ENCODE measurements at regions not wholly inside any gene's neighbourhood (a gene's known extent, or its start where the extent isn't known, plus 50 kb on each side); places are given as distances from the start of the nearest gene placed in this dataset.
A peak's percentile ranks its signal among the peaks of the same experiment; 100 is the strongest.
"Not testable (repeated sequence)": the region's sequence is repeated elsewhere in the genome, so short reads cannot be mapped to it uniquely, and the experiment has no call there.

DNA sequence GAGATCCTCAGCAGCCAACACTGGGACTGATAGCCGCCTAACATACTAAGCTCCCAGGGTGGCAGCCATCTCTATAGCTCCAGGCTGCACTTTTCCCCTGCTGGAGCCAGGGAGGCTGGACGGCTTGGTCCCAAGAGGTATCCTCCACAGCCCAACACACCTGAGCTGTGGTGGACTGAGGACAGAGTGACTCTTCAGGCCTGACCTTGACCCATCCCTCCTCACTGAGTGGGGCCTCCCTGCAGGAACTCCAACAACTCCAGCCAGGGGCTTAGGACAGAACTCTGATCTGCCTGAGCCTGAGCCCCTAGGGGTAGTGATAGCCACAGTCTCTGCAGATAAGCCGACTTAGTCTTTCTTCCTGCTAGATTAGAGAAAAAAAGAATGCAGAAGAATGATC, 958.1 kb upstream of the PRR20A start:
- Histone ChIP-seq H3K4me3 (ENCODE audit: low read depth, low read length) (no peak overlapping the region), H3K27me3 (ENCODE audit: control insufficient read depth, insufficient read depth, low read length) (no peaks in the 10 kb centered on the region), H3K27ac (ENCODE audit: insufficient read depth, low read length, poor library complexity, severe bottlenecking) (no peak overlapping the region), H3K9me3 (ENCODE audit: control insufficient read depth in 2 of 2, low read length in 2 of 2) (peaks cover 0 to 6% of the 10 kb centered on the region in 2 experiments), H3K4me1 (ENCODE audit: control insufficient read depth, insufficient read depth, low read length, poor library complexity, severe bottlenecking) (no peaks in the 10 kb centered on the region), H3K36me3 (ENCODE audit: control insufficient read depth, insufficient read depth, low read length) (no peaks in the 10 kb centered on the region)
- ATAC-seq (ENCODE audit: low read depth in 2 of 2) (no peak), DNase-seq (no peak)
- H3K9me3 Mint-ChIP-seq, result peaks cover 0 to 14% (median 3%) of the 10 kb centered on the region in 7 donors
- H3K4me1 Mint-ChIP-seq, result no peaks in the 10 kb centered on the region
- no peak overlapping the region for H3K4me3 Mint-ChIP-seq
- H3K27ac Mint-ChIP-seq, result no peak overlapping the region
- no peaks in the 10 kb centered on the region for H3K27me3 Mint-ChIP-seq
- no peaks in the 10 kb centered on the region for H3K36me3 Mint-ChIP-seq

DNA sequence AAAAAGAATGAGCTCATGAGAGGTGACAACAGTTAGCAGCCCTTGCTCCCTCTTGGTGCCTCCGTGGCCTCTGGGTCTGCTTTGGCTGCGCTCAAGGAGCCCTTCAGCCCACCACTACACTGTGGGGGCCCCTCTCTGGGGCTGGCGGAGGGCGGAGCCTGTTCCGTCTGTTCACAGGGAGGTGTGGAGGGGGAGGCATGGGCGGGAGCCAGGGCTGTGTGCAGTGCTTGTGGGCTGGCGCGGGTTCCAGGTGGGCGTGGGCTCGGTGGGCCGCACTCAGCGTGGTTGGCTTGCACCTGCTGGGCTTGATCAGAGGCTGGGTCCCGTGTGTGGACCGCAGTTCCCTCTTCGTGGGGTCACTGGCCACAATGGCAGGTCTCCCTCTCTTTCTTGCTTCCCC, 953.4 kb upstream of the PRR20A start:
- Mint-ChIP-seq H3K27ac (no peak overlapping the region), H3K27me3 (no peaks in the 10 kb centered on the region), H3K4me1 (no peaks in the 10 kb centered on the region), H3K9me3 (peaks cover 0 to 15% (median 3%) of the 10 kb centered on the region in 7 donors), H3K36me3 (no peaks in the 10 kb centered on the region), H3K4me3 (no peak overlapping the region)
- H3K4me1 ChIP-seq (ENCODE audit: control insufficient read depth, insufficient read depth, low read length, poor library complexity, severe bottlenecking), result no peaks in the 10 kb centered on the region
- ATAC-seq (ENCODE audit: low read depth in 2 of 2) (no peak), DNase-seq (no peak)
- H3K27me3 ChIP-seq (ENCODE audit: control insufficient read depth, insufficient read depth, low read length), result no peaks in the 10 kb centered on the region
- H3K4me3 ChIP-seq (ENCODE audit: low read depth, low read length), result no peak overlapping the region
- no peaks in the 10 kb centered on the region for H3K36me3 ChIP-seq (ENCODE audit: control insufficient read depth, insufficient read depth, low read length)
- no peak overlapping the region for H3K27ac ChIP-seq (ENCODE audit: insufficient read depth, low read length, poor library complexity, severe bottlenecking)
- peaks cover 0 to 1% of the 10 kb centered on the region in 2 experiments for H3K9me3 ChIP-seq (ENCODE audit: control insufficient read depth in 2 of 2, low read length in 2 of 2)

GRCh38 chr13:56188582-56188981, 952.1 kb upstream of the PRR20A start:
- not testable (repeated sequence) for H3K27me3 Mint-ChIP-seq; H3K27me3 ChIP-seq (ENCODE audit: control insufficient read depth, insufficient read depth, low read length); H3K36me3 Mint-ChIP-seq; H3K4me1 Mint-ChIP-seq; H3K36me3 ChIP-seq (ENCODE audit: control insufficient read depth, insufficient read depth, low read length); ATAC-seq (ENCODE audit: low read depth in 2 of 2); H3K27ac Mint-ChIP-seq; H3K27ac ChIP-seq (ENCODE audit: insufficient read depth, low read length, poor library complexity, severe bottlenecking); H3K9me3 ChIP-seq (ENCODE audit: control insufficient read depth in 2 of 2, low read length in 2 of 2); H3K4me1 ChIP-seq (ENCODE audit: control insufficient read depth, insufficient read depth, low read length, poor library complexity, severe bottlenecking); DNase-seq; H3K4me3 ChIP-seq (ENCODE audit: low read depth, low read length)
- Mint-ChIP-seq H3K9me3 (peaks cover 0 to 15% (median 3%) of the 10 kb centered on the region in 7 donors), H3K4me3 (peak overlapping the region in 1 of 4 donors; percentile 86)

DNA sequence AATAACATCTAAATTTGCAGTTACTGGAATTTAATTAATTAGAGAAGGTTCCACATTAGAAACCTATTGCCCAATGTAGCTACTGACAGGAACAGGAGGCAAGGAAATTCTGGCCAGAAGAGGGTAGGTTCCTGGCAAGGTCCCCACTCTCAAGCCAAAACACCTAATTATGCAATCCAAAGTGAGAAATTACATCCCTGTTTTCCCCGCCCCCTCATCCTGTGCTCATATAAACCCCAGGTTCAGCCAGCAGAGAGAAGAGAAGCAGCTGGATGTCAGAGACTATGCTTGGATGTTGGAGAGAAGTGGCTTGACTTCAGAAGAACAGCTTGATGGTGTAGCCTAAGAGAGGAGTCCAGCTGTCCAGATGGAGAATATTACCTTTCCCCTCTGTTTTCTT, 951.3 kb upstream of the PRR20A start:
- H3K9me3 Mint-ChIP-seq, result peaks cover 0 to 15% (median 3%) of the 10 kb centered on the region in 7 donors

DNA sequence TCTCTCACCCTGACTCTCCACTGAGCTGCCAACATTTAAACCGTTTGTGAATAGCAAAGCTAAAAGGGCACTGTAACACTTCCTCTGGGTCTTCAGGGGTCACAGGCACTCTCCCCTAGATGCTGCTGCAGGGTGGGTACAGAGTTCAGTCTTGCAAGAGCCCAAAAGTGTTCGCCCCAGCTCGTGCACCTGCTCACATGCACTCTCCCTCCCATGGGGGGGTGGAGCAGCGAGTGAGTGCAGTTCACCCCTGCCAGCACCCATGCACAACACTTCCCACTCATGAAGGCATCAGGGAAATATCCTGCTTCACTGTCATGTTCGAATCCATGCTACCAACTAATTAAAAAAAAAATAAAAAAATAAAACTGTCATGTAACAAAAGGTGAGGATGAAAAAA, 950.7 kb upstream of the PRR20A start:
- no peaks in the 10 kb centered on the region for H3K36me3 Mint-ChIP-seq

More for the DNA sequence above, 951.3 kb upstream of the PRR20A start:
- H3K27me3 Mint-ChIP-seq, result no peaks in the 10 kb centered on the region
- no peak overlapping the region for H3K27ac Mint-ChIP-seq
- H3K4me3 Mint-ChIP-seq, result no peak overlapping the region
- Histone ChIP-seq H3K4me1 (ENCODE audit: control insufficient read depth, insufficient read depth, low read length, poor library complexity, severe bottlenecking) (no peaks in the 10 kb centered on the region), H3K9me3 (ENCODE audit: control insufficient read depth in 2 of 2, low read length in 2 of 2) (peaks cover 0 to 1% of the 10 kb centered on the region in 2 experiments), H3K36me3 (ENCODE audit: control insufficient read depth, insufficient read depth, low read length) (no peaks in the 10 kb centered on the region), H3K27me3 (ENCODE audit: control insufficient read depth, insufficient read depth, low read length) (no peaks in the 10 kb centered on the region), H3K4me3 (ENCODE audit: low read depth, low read length) (no peak overlapping the region), H3K27ac (ENCODE audit: insufficient read depth, low read length, poor library complexity, severe bottlenecking) (no peak overlapping the region)
- ATAC-seq (ENCODE audit: low read depth in 2 of 2) (no peak), DNase-seq (no peak)
- H3K36me3 Mint-ChIP-seq, result no peaks in the 10 kb centered on the region
- no peaks in the 10 kb centered on the region for H3K4me1 Mint-ChIP-seq

GRCh38 chr13:56198350-56198749, 942.4 kb upstream of the PRR20A start:
- H3K9me3 ChIP-seq (ENCODE audit: control insufficient read depth in 2 of 2, low read length in 2 of 2), result no peaks in the 10 kb centered on the region
- no peaks in the 10 kb centered on the region for H3K36me3 ChIP-seq (ENCODE audit: control insufficient read depth, insufficient read depth, low read length)
- DNase-seq, result no peak
- H3K27ac ChIP-seq (ENCODE audit: insufficient read depth, low read length, poor library complexity, severe bottlenecking), result no peak overlapping the region
- Mint-ChIP-seq H3K27ac (no peak overlapping the region), H3K36me3 (no peaks in the 10 kb centered on the region), H3K4me1 (no peaks in the 10 kb centered on the region), H3K27me3 (no peaks in the 10 kb centered on the region), H3K9me3 (peaks cover 4 to 37% (median 8%) of the 10 kb centered on the region in 7 donors), H3K4me3 (no peak overlapping the region)
- no peak for ATAC-seq (ENCODE audit: low read depth in 2 of 2)
- H3K4me1 ChIP-seq (ENCODE audit: control insufficient read depth, insufficient read depth, low read length, poor library complexity, severe bottlenecking), result no peaks in the 10 kb centered on the region
- no peaks in the 10 kb centered on the region for H3K27me3 ChIP-seq (ENCODE audit: control insufficient read depth, insufficient read depth, low read length)
- no peak overlapping the region for H3K4me3 ChIP-seq (ENCODE audit: low read depth, low read length)

More for the DNA sequence above, 950.7 kb upstream of the PRR20A start:
- no peak overlapping the region for H3K27ac ChIP-seq (ENCODE audit: insufficient read depth, low read length, poor library complexity, severe bottlenecking)
- no peaks in the 10 kb centered on the region for H3K27me3 ChIP-seq (ENCODE audit: control insufficient read depth, insufficient read depth, low read length)
- H3K4me1 Mint-ChIP-seq, result no peaks in the 10 kb centered on the region
- DNase-seq (no peak), ATAC-seq (ENCODE audit: low read depth in 2 of 2) (no peak)
- no peaks in the 10 kb centered on the region for H3K4me1 ChIP-seq (ENCODE audit: control insufficient read depth, insufficient read depth, low read length, poor library complexity, severe bottlenecking)
- peaks cover 0 to 1% of the 10 kb centered on the region in 2 experiments for H3K9me3 ChIP-seq (ENCODE audit: control insufficient read depth in 2 of 2, low read length in 2 of 2)
- no peak overlapping the region for H3K27ac Mint-ChIP-seq
- H3K36me3 ChIP-seq (ENCODE audit: control insufficient read depth, insufficient read depth, low read length), result no peaks in the 10 kb centered on the region
- no peak overlapping the region for H3K4me3 ChIP-seq (ENCODE audit: low read depth, low read length)
- no peak overlapping the region for H3K4me3 Mint-ChIP-seq
- peaks cover 2 to 15% (median 4%) of the 10 kb centered on the region in 7 donors for H3K9me3 Mint-ChIP-seq
- no peaks in the 10 kb centered on the region for H3K27me3 Mint-ChIP-seq

DNA sequence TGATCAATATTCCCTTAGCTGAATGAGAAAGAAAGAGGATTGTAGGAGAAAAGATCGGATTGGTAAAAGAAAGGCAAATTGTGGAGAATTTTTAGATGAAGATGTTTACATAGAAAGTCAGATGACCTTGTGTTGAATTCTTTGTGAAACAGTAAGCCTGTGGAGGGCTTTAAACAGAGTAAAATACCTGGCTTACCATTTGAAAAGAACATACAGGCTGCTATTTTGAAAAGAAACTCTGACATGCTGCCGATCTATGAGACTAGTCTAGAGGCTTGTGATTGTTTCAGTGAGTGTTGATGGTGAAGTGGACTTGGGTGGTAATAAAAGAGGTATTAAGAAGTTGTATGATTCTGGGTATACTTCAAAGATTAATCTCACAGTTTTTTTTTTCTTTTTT, 938.9 kb upstream of the PRR20A start:
- DNase-seq, result no peak
- H3K4me3 Mint-ChIP-seq, result no peak overlapping the region

GRCh38 chr13:56216221-56216620, 924.5 kb upstream of the PRR20A start:
- Histone ChIP-seq H3K4me3 (ENCODE audit: low read depth, low read length) (no peak overlapping the region), H3K9me3 (ENCODE audit: control insufficient read depth in 2 of 2, low read length in 2 of 2) (peaks cover 0 to 2% of the 10 kb centered on the region in 2 experiments), H3K27ac (ENCODE audit: insufficient read depth, low read length, poor library complexity, severe bottlenecking) (no peak overlapping the region), H3K27me3 (ENCODE audit: control insufficient read depth, insufficient read depth, low read length) (no peaks in the 10 kb centered on the region), H3K36me3 (ENCODE audit: control insufficient read depth, insufficient read depth, low read length) (no peaks in the 10 kb centered on the region), H3K4me1 (ENCODE audit: control insufficient read depth, insufficient read depth, low read length, poor library complexity, severe bottlenecking) (no peaks in the 10 kb centered on the region)
- ATAC-seq (ENCODE audit: low read depth in 2 of 2), result no peak
- Mint-ChIP-seq H3K9me3 (peaks cover 1 to 30% (median 4%) of the 10 kb centered on the region in 7 donors), H3K4me3 (no peak overlapping the region), H3K36me3 (no peaks in the 10 kb centered on the region), H3K4me1 (no peaks in the 10 kb centered on the region), H3K27ac (no peak overlapping the region), H3K27me3 (no peaks in the 10 kb centered on the region)
- no peak for DNase-seq

More for the DNA sequence above, 938.9 kb upstream of the PRR20A start:
- Mint-ChIP-seq H3K36me3 (no peaks in the 10 kb centered on the region), H3K27me3 (no peaks in the 10 kb centered on the region), H3K4me1 (no peaks in the 10 kb centered on the region), H3K9me3 (peaks cover 0 to 38% (median 8%) of the 10 kb centered on the region in 7 donors), H3K27ac (no peak overlapping the region)
- H3K4me3 ChIP-seq (ENCODE audit: low read depth, low read length), result no peak overlapping the region
- ATAC-seq (ENCODE audit: low read depth in 2 of 2), result no peak
- no peaks in the 10 kb centered on the region for H3K9me3 ChIP-seq (ENCODE audit: control insufficient read depth in 2 of 2, low read length in 2 of 2)
- H3K4me1 ChIP-seq (ENCODE audit: control insufficient read depth, insufficient read depth, low read length, poor library complexity, severe bottlenecking), result no peaks in the 10 kb centered on the region
- H3K27me3 ChIP-seq (ENCODE audit: control insufficient read depth, insufficient read depth, low read length), result no peaks in the 10 kb centered on the region
- H3K36me3 ChIP-seq (ENCODE audit: control insufficient read depth, insufficient read depth, low read length), result no peaks in the 10 kb centered on the region
- no peak overlapping the region for H3K27ac ChIP-seq (ENCODE audit: insufficient read depth, low read length, poor library complexity, severe bottlenecking)
